ENCODE measurements at regions not wholly inside any gene's neighbourhood (a gene's known extent, or its start where the extent isn't known, plus 50 kb on each side); places are given as distances from the start of the nearest gene placed in this dataset.
A peak's percentile ranks its signal among the peaks of the same experiment; 100 is the strongest.

- H3K4me3 ChIP-seq (ENCODE audit: low read depth, low read length): no peak overlapping the region
- CTCF ChIA-PET: interaction anchor here (0.7 kb wide), 1 partner anchor 122 kb away, joined by 3 read pairs; no protein-coding TSS in a partner anchor
- peaks cover 9% of the 10 kb centered on the region for H3K27me3 ChIP-seq (ENCODE audit: control insufficient read depth, insufficient read depth, low read length)
- no peaks in the 10 kb centered on the region for H3K9me3 ChIP-seq (ENCODE audit: control insufficient read depth, insufficient read depth, low read length)
- POLR2A ChIA-PET: no interaction called here
- TF ChIP-seq, protein P1, sequence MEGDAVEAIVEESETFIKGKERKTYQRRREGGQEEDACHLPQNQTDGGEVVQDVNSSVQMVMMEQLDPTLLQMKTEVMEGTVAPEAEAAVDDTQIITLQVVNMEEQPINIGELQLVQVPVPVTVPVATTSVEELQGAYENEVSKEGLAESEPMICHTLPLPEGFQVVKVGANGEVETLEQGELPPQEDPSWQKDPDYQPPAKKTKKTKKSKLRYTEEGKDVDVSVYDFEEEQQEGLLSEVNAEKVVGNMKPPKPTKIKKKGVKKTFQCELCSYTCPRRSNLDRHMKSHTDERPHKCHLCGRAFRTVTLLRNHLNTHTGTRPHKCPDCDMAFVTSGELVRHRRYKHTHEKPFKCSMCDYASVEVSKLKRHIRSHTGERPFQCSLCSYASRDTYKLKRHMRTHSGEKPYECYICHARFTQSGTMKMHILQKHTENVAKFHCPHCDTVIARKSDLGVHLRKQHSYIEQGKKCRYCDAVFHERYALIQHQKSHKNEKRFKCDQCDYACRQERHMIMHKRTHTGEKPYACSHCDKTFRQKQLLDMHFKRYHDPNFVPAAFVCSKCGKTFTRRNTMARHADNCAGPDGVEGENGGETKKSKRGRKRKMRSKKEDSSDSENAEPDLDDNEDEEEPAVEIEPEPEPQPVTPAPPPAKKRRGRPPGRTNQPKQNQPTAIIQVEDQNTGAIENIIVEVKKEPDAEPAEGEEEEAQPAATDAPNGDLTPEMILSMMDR (IDR thresholded peaks at IDR 0.05; ENCODE audit: low read depth, low read length): no peak
- no peak overlapping the region for H3K27ac ChIP-seq (ENCODE audit: low read depth, low read length)
- no peak for DNase-seq (ENCODE audit: low read depth, low spot score)
These were observed 114.0 kb downstream of the LCA5 start for GRCh38 chr6:79423216-79423615.

DNA sequence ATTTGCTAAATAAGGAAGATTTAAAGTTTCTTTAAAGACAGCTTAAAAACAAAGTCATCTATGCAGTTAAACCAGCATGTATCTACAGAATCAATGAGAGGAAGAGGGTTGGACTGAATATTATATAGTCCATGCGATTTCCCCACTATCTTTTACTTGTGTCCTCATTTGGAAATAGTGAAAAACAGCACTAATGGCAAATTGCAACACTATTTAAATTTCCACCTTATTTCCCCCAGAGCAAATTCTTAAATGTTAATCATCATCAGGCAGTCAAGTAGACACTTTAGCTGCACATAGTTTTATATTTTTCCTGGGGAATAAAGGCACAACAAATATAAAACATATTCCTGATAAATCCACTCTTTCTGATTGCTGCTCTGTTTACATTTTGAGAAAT lies 114.6 kb downstream of the LCA5 start:
- TF ChIP-seq, protein P1 (IDR thresholded peaks at IDR 0.05; ENCODE audit: low read depth, low read length): no peak
- H3K27ac ChIP-seq (ENCODE audit: low read depth, low read length): no peak overlapping the region
- peaks cover 9% of the 10 kb centered on the region for H3K27me3 ChIP-seq (ENCODE audit: control insufficient read depth, insufficient read depth, low read length)
- POLR2A ChIA-PET: no interaction called here
- H3K9me3 ChIP-seq (ENCODE audit: control insufficient read depth, insufficient read depth, low read length): no peaks in the 10 kb centered on the region
- CTCF ChIA-PET: interaction anchor here (0.9 kb wide), 1 partner anchor 44 kb away, joined by 3 read pairs; no protein-coding TSS in a partner anchor
- H3K4me3 ChIP-seq (ENCODE audit: low read depth, low read length): no peak overlapping the region
- no peak for DNase-seq (ENCODE audit: low read depth, low spot score)

GRCh38 chr6:79421707-79422484 lies 115.3 kb downstream of the LCA5 start:
- peak; percentile 81 for DNase-seq (ENCODE audit: low read depth, low spot score)
- TF ChIP-seq, protein P1 (IDR thresholded peaks at IDR 0.05; ENCODE audit: low read depth, low read length): no peak
- H3K9me3 ChIP-seq (ENCODE audit: control insufficient read depth, insufficient read depth, low read length): no peaks in the 10 kb centered on the region
- H3K4me3 ChIP-seq (ENCODE audit: low read depth, low read length): no peak overlapping the region
- peaks cover 9% of the 10 kb centered on the region for H3K27me3 ChIP-seq (ENCODE audit: control insufficient read depth, insufficient read depth, low read length)
- ChIA-PET CTCF (interaction anchor here (0.9 kb wide), 1 partner anchor 45 kb away, joined by 3 read pairs; no protein-coding TSS in a partner anchor), POLR2A (no interaction called here)
- H3K27ac ChIP-seq (ENCODE audit: low read depth, low read length): no peak overlapping the region

DNA sequence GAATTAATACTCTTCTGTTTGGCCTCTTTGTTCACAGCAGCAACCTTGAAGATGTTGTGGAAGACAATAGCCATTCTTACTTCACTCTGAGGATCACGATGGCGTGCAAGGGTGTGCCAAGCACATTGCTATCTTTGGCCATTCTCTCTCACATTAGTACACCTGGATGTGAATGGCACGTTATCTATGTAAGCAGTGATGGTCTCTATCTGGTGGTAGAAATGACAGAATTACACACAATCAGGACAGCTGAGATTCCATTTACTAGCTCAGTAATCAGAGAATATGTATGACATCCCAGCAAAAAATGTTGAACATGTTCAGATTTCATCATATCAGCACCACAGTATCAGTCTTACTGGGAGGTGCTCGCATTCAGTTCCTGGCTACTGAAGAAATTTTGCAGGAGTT lies 116.2 kb downstream of the LCA5 start:
- DNase-seq (ENCODE audit: low read depth, low spot score): peak; percentile 3
- Histone ChIP-seq H3K27me3 (ENCODE audit: control insufficient read depth, insufficient read depth, low read length) (peaks cover 9% of the 10 kb centered on the region), H3K27ac (ENCODE audit: low read depth, low read length) (no peak overlapping the region), H3K4me3 (ENCODE audit: low read depth, low read length) (no peak overlapping the region), H3K9me3 (ENCODE audit: control insufficient read depth, insufficient read depth, low read length) (no peaks in the 10 kb centered on the region)
- POLR2A ChIA-PET: no interaction called here
- TF ChIP-seq, protein P1 (IDR thresholded peaks at IDR 0.05; ENCODE audit: low read depth, low read length): no peak
- CTCF ChIA-PET: interaction anchor here (0.9 kb wide), 1 partner anchor 392 kb away, joined by 3 read pairs; no protein-coding TSS in a partner anchor

DNA sequence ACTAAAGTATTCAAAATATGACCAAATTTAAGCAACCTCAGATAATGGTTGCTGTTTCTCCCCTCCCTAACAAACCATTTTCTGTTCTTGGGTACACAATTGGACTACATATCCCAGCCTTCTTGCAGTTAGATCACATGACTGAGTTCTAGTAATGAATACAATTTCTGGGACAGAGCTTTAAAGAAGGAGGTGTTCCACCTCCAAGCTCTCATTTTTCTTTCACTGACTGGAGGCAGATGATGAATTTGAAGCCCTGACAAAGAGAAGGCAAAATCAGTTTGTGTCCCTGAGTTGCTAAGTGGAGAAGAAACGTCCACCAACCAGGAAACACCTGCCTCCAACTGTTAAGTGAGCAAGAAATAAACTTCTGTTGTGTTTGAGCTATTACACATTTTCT lies 117.2 kb downstream of the LCA5 start:
- no peak overlapping the region for H3K27ac ChIP-seq (ENCODE audit: low read depth, low read length)
- peaks cover 9% of the 10 kb centered on the region for H3K27me3 ChIP-seq (ENCODE audit: control insufficient read depth, insufficient read depth, low read length)
- CTCF ChIA-PET: no interaction called here
- POLR2A ChIA-PET: no interaction called here
- no peaks in the 10 kb centered on the region for H3K9me3 ChIP-seq (ENCODE audit: control insufficient read depth, insufficient read depth, low read length)
- DNase-seq (ENCODE audit: low read depth, low spot score): no peak
- TF ChIP-seq, protein P1 (IDR thresholded peaks at IDR 0.05; ENCODE audit: low read depth, low read length): no peak
- no peak overlapping the region for H3K4me3 ChIP-seq (ENCODE audit: low read depth, low read length)

All from AG04450 (cell line).